ENCODE measurements at regions not wholly inside any gene's neighbourhood (a gene's known extent, or its start where the extent isn't known, plus 50 kb on each side); places are given as distances from the start of the nearest gene placed in this dataset.

DNA sequence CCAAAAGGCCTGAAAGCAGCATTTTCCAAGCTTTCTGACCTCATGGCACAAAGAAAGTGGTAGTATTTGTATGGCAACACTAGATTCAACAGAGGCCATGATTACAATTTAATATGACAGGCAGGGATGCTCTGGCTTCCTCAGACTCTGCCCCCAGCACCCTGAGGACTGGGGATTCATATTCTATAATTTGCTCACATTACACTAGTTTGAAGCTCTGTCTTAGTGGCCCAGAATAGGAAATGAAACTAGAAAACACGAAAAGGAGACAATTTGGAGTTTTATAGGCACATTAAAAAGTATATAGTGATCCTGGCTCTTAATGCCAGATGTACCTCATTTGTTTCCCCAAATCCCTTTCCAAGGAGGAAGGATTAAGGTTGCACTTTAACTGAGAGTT lies 173.0 kb upstream of the STK17B start:
- Mint-ChIP-seq H3K9me3 (no peaks in the 10 kb centered on the region), H3K36me3 (no peaks in the 10 kb centered on the region), H3K27ac (no peak overlapping the region), H3K4me3 (no peak overlapping the region), H3K4me1 (no peaks in the 10 kb centered on the region), H3K27me3 (ENCODE audit: insufficient read depth, low read depth) (no peaks in the 10 kb centered on the region)
- no peak overlapping the region for H3K27ac ChIP-seq
- H3K4me3 ChIP-seq, result no peak overlapping the region
- no peaks in the 10 kb centered on the region for H3K36me3 ChIP-seq
- no peak overlapping the region for H2AFZ ChIP-seq (replicated peaks)
- no peaks in the 10 kb centered on the region for H3K79me2 ChIP-seq (ENCODE audit: low read depth)
- H3K4me1 ChIP-seq, result no peaks in the 10 kb centered on the region
- no peaks in the 10 kb centered on the region for H3F3A ChIP-seq (ENCODE audit: low read depth)
- TF ChIP-seq EZH2phosphoT487 (IDR thresholded peaks at IDR 0.05), result no peak
- TF ChIP-seq, protein P1, sequence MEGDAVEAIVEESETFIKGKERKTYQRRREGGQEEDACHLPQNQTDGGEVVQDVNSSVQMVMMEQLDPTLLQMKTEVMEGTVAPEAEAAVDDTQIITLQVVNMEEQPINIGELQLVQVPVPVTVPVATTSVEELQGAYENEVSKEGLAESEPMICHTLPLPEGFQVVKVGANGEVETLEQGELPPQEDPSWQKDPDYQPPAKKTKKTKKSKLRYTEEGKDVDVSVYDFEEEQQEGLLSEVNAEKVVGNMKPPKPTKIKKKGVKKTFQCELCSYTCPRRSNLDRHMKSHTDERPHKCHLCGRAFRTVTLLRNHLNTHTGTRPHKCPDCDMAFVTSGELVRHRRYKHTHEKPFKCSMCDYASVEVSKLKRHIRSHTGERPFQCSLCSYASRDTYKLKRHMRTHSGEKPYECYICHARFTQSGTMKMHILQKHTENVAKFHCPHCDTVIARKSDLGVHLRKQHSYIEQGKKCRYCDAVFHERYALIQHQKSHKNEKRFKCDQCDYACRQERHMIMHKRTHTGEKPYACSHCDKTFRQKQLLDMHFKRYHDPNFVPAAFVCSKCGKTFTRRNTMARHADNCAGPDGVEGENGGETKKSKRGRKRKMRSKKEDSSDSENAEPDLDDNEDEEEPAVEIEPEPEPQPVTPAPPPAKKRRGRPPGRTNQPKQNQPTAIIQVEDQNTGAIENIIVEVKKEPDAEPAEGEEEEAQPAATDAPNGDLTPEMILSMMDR (IDR thresholded peaks at IDR 0.05), result no peak
- TF ChIP-seq EZH2 (IDR thresholded peaks at IDR 0.05), result no peak
- H3K27me3 ChIP-seq, result no peaks in the 10 kb centered on the region
- H3K9me3 ChIP-seq (ENCODE audit: low read depth), result no peaks in the 10 kb centered on the region
- no peak overlapping the region for H3K9ac ChIP-seq
- no peak overlapping the region for H3K4me2 ChIP-seq
- H4K20me1 ChIP-seq (ENCODE audit: low read depth), result no peaks in the 10 kb centered on the region
- no peak for DNase-seq (ENCODE audit: low spot score)

DNA sequence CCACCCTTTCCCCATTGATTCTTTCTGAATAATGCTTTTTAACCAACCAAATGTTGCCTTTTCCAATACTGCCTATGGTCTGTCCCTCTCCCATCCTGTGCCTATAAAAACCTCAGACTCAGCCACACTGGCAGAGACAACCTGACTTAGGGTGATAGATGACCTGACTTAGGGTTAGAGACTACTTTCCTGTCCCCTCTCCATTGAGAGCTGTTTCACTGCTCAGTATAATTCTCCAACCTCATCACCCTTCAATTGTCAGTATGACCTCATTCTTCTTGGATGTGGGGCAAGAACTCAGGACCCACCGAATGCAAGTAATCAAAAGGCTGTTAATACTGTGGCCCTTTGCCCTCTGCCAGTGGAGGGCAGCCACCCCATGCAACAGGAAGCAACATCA lies 182.3 kb upstream of the STK17B start:
- Histone ChIP-seq H3K4me3 (no peak overlapping the region), H3K9me3 (ENCODE audit: low read depth) (no peaks in the 10 kb centered on the region), H3K27me3 (peaks cover 3% of the 10 kb centered on the region), H3K4me2 (no peak overlapping the region), H3K36me3 (no peaks in the 10 kb centered on the region), H3K4me1 (no peaks in the 10 kb centered on the region), H3K27ac (no peak overlapping the region), H2AFZ (replicated peaks) (no peak overlapping the region), H3F3A (ENCODE audit: low read depth) (no peaks in the 10 kb centered on the region), H3K9ac (no peak overlapping the region), H3K79me2 (ENCODE audit: low read depth) (no peaks in the 10 kb centered on the region), H4K20me1 (ENCODE audit: low read depth) (no peaks in the 10 kb centered on the region)
- H3K27ac Mint-ChIP-seq, result no peak overlapping the region
- no peaks in the 10 kb centered on the region for H3K27me3 Mint-ChIP-seq (ENCODE audit: insufficient read depth, low read depth)
- TF ChIP-seq, protein P1 (IDR thresholded peaks at IDR 0.05), result no peak
- no peak for TF ChIP-seq EZH2phosphoT487 (IDR thresholded peaks at IDR 0.05)
- no peak for TF ChIP-seq EZH2 (IDR thresholded peaks at IDR 0.05)
- no peaks in the 10 kb centered on the region for H3K36me3 Mint-ChIP-seq
- no peak for DNase-seq (ENCODE audit: low spot score)
- H3K9me3 Mint-ChIP-seq, result no peaks in the 10 kb centered on the region
- no peak overlapping the region for H3K4me3 Mint-ChIP-seq
- H3K4me1 Mint-ChIP-seq, result no peaks in the 10 kb centered on the region

DNA sequence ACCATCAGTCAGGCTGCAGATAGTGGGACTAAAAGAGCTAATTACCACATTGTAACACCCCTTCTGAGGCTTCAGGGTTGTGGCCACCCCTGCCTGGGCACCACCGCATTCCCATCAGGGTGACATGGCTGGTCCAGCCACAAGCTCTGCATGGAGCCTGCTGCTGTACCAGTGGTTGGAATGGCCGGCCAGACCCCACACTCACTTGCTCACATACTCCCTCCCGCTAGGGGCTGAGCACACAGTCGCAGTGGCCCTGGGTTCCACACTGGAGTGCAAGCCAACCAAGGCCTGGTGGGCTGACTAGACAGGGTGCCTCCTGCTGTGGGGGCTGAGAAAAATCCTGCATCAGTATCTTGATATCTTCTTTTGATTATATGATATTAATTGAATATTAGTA lies 182.8 kb upstream of the STK17B start:
- no peaks in the 10 kb centered on the region for H3K9me3 ChIP-seq (ENCODE audit: low read depth)
- no peak overlapping the region for H2AFZ ChIP-seq (replicated peaks)
- no peak overlapping the region for H3K9ac ChIP-seq
- H4K20me1 ChIP-seq (ENCODE audit: low read depth), result no peaks in the 10 kb centered on the region
- no peaks in the 10 kb centered on the region for H3K9me3 Mint-ChIP-seq
- TF ChIP-seq EZH2 (IDR thresholded peaks at IDR 0.05), result no peak
- TF ChIP-seq EZH2phosphoT487 (IDR thresholded peaks at IDR 0.05), result no peak
- TF ChIP-seq, protein P1 (IDR thresholded peaks at IDR 0.05), result no peak
- no peaks in the 10 kb centered on the region for H3K36me3 Mint-ChIP-seq
- H3K4me3 Mint-ChIP-seq, result no peak overlapping the region
- H3K27me3 Mint-ChIP-seq (ENCODE audit: insufficient read depth, low read depth), result no peaks in the 10 kb centered on the region
- no peak for DNase-seq (ENCODE audit: low spot score)
- H3F3A ChIP-seq (ENCODE audit: low read depth), result no peaks in the 10 kb centered on the region
- H3K27ac ChIP-seq, result no peak overlapping the region
- no peaks in the 10 kb centered on the region for H3K36me3 ChIP-seq
- H3K4me3 ChIP-seq, result no peak overlapping the region
- no peak overlapping the region for H3K4me2 ChIP-seq
- no peaks in the 10 kb centered on the region for H3K4me1 ChIP-seq
- H3K79me2 ChIP-seq (ENCODE audit: low read depth), result no peaks in the 10 kb centered on the region
- H3K4me1 Mint-ChIP-seq, result no peaks in the 10 kb centered on the region
- peaks cover 3% of the 10 kb centered on the region for H3K27me3 ChIP-seq
- H3K27ac Mint-ChIP-seq, result no peak overlapping the region

- H3K4me2 ChIP-seq, result no peak overlapping the region
- H3F3A ChIP-seq (ENCODE audit: low read depth), result no peaks in the 10 kb centered on the region
- H4K20me1 ChIP-seq (ENCODE audit: low read depth), result no peaks in the 10 kb centered on the region
- no peaks in the 10 kb centered on the region for H3K9me3 ChIP-seq (ENCODE audit: low read depth)
- TF ChIP-seq, protein P1 (IDR thresholded peaks at IDR 0.05), result no peak
- TF ChIP-seq EZH2phosphoT487 (IDR thresholded peaks at IDR 0.05) (no peak), EZH2 (IDR thresholded peaks at IDR 0.05) (no peak)
- H3K9ac ChIP-seq, result no peak overlapping the region
- no peak for DNase-seq (ENCODE audit: low spot score)
- Mint-ChIP-seq H3K9me3 (no peaks in the 10 kb centered on the region), H3K27ac (no peak overlapping the region), H3K4me1 (no peaks in the 10 kb centered on the region), H3K27me3 (ENCODE audit: insufficient read depth, low read depth) (no peaks in the 10 kb centered on the region), H3K36me3 (no peaks in the 10 kb centered on the region), H3K4me3 (no peak overlapping the region)
- H3K27me3 ChIP-seq, result peaks cover 3% of the 10 kb centered on the region
- H2AFZ ChIP-seq (replicated peaks), result no peak overlapping the region
- H3K79me2 ChIP-seq (ENCODE audit: low read depth), result no peaks in the 10 kb centered on the region
- no peaks in the 10 kb centered on the region for H3K4me1 ChIP-seq
- no peaks in the 10 kb centered on the region for H3K36me3 ChIP-seq
- H3K27ac ChIP-seq, result no peak overlapping the region
- H3K4me3 ChIP-seq, result no peak overlapping the region
Observed at GRCh38 chr2:196356332-196356731, 185.0 kb upstream of the STK17B start.
